VCaP (cell line): ENCODE measurements at regions not wholly inside any gene's neighbourhood (a gene's known extent, or its start where the extent isn't known, plus 50 kb on each side); places are given as distances from the start of the nearest gene placed in this dataset.

ENCODE experiments used
- H3K27ac ChIP-seq: fragments of 450-650 bp; 2 replicates; pipeline ENCODE4 v1.5.1; 2017
- TF ChIP-seq, protein P1 (sequence below): fragments of 450-650 bp; conservative IDR thresholded peaks from 2 replicates; pipeline ENCODE4 v1.5.1; 2017; ENCODE audit warnings: mild to moderate bottlenecking, moderate library complexity

DNA sequence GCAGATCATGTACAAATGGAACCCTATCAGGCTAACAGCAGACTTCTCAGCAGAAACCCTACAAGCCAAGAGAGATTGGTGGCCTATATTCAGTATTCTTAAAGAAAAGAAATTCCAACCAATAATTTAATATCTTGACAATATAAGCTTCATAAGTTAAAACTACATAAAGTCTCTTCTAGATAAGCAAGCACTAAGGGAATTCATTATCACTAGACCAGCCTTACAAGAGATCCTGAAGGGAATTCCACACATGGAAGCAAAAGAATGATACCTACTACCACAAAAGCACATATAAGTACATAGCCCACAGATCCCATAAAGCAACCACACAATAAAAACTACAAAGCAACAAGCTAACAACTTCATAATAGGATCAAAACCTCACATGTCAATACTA is 60.4 kb upstream of the SCAF11 start:
- TF ChIP-seq, protein P1, sequence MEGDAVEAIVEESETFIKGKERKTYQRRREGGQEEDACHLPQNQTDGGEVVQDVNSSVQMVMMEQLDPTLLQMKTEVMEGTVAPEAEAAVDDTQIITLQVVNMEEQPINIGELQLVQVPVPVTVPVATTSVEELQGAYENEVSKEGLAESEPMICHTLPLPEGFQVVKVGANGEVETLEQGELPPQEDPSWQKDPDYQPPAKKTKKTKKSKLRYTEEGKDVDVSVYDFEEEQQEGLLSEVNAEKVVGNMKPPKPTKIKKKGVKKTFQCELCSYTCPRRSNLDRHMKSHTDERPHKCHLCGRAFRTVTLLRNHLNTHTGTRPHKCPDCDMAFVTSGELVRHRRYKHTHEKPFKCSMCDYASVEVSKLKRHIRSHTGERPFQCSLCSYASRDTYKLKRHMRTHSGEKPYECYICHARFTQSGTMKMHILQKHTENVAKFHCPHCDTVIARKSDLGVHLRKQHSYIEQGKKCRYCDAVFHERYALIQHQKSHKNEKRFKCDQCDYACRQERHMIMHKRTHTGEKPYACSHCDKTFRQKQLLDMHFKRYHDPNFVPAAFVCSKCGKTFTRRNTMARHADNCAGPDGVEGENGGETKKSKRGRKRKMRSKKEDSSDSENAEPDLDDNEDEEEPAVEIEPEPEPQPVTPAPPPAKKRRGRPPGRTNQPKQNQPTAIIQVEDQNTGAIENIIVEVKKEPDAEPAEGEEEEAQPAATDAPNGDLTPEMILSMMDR = no peak

GRCh38 chr12:46049665-46050064 is 59.3 kb upstream of the SCAF11 start:
- TF ChIP-seq, protein P1 = no peak
- no peak overlapping the region for H3K27ac ChIP-seq

More for the DNA sequence above, 60.4 kb upstream of the SCAF11 start:
- no peak overlapping the region for H3K27ac ChIP-seq

DNA sequence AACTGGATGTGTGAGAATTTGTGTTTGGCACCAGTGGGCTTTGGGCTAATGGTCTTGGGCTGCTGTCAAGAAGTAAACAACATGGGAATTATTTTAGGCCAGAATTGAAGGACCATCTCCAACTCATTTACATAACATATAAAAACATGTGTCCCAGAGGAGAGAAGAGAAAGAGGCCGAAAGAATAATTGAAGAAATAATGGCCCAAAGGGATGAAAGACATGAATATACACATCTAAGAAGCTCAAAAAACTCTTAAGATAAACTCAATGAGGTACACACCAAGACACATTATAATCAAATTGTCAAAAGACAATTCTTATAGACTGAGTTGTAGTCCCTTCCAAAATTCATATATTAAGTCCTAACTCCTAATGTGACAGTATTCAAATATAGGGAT is 56.1 kb upstream of the SCAF11 start:
- TF ChIP-seq, protein P1 = no peak
- H3K27ac ChIP-seq = no peak overlapping the region

GRCh38 chr12:46043972-46044520 is 53.7 kb upstream of the SCAF11 start:
- TF ChIP-seq, protein P1 = no peak

More at GRCh38 chr12:46043972-46044520, 53.7 kb upstream of the SCAF11 start:
- no peak overlapping the region for H3K27ac ChIP-seq
